ENCODE measurements at regions not wholly inside any gene's neighbourhood (a gene's known extent, or its start where the extent isn't known, plus 50 kb on each side); places are given as distances from the start of the nearest gene placed in this dataset.
A peak's percentile ranks its signal among the peaks of the same experiment; 100 is the strongest.

DNA sequence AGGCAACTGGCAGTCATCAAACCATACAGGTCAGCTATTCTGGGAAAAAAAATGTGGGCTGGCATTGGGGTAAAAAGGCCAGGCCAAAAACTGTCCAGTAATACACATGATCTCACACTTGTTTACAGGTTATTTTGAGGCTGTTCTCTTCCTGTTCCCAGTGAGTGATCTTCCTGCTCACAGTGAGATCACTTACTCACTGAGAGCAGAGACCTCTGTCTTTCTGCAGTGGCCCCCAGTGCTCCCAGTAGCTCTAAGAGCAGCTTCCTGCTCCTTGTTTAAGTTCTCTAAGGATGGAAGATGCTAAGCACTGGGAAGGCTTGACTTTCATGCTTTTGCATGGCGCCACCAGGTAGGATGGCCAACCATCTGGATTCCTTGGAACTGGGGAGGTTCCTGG lies 93.5 kb upstream of the KIAA1217 start:
- TF ChIP-seq, protein P1, sequence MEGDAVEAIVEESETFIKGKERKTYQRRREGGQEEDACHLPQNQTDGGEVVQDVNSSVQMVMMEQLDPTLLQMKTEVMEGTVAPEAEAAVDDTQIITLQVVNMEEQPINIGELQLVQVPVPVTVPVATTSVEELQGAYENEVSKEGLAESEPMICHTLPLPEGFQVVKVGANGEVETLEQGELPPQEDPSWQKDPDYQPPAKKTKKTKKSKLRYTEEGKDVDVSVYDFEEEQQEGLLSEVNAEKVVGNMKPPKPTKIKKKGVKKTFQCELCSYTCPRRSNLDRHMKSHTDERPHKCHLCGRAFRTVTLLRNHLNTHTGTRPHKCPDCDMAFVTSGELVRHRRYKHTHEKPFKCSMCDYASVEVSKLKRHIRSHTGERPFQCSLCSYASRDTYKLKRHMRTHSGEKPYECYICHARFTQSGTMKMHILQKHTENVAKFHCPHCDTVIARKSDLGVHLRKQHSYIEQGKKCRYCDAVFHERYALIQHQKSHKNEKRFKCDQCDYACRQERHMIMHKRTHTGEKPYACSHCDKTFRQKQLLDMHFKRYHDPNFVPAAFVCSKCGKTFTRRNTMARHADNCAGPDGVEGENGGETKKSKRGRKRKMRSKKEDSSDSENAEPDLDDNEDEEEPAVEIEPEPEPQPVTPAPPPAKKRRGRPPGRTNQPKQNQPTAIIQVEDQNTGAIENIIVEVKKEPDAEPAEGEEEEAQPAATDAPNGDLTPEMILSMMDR (conservative IDR thresholded peaks at IDR 0.05; ENCODE audit: low read depth, low read length), result no peak
- no peak overlapping the region for H3K4me3 ChIP-seq (ENCODE audit: low read length)
- DNase-seq (ENCODE audit: low read depth), result no peak

DNA sequence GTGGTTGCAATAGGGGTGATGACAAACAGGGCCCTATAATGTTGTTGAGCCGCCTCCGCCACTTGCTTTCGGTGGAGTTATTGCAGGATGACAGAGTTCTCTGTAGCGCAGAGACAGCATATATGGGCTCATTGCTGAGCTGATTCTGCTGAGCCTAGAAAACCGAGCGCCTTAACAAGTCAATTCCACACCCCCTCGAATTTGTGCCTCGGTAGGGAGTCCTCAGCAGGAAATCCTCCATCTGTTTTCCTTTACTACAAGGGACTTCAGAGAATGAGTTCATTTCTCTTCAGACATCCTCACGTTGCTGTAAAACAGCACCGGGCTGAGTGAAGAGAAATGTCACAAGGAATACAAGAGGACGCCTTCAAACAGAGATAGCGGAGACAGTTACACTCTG lies 90.7 kb upstream of the KIAA1217 start:
- TF ChIP-seq, protein P1 (conservative IDR thresholded peaks at IDR 0.05; ENCODE audit: low read depth, low read length), result no peak
- H3K4me3 ChIP-seq (ENCODE audit: low read length), result peak overlapping the region; percentile 34
- no peak for DNase-seq (ENCODE audit: low read depth)

DNA sequence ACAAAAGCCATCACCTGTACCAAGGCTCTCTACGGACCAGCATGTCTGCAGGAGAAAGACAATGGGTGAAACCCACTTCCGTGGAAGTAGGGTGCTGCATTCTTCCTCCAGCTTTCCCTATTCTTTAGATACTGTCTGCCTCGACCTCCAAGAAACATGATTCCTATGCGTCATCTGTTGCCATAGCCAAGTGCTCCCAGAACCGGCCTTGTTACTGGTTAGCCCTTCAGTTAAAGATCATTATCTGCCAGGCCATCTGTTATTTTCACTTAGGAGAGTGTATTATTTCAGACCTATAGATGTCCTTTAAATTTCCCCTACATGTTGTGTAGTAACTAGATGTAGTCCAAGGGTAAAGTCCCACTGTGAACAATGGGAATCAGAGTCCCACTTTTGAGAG lies 89.0 kb upstream of the KIAA1217 start:
- TF ChIP-seq, protein P1 (conservative IDR thresholded peaks at IDR 0.05; ENCODE audit: low read depth, low read length), result no peak
- H3K4me3 ChIP-seq (ENCODE audit: low read length), result no peak overlapping the region
- DNase-seq (ENCODE audit: low read depth), result no peak

DNA sequence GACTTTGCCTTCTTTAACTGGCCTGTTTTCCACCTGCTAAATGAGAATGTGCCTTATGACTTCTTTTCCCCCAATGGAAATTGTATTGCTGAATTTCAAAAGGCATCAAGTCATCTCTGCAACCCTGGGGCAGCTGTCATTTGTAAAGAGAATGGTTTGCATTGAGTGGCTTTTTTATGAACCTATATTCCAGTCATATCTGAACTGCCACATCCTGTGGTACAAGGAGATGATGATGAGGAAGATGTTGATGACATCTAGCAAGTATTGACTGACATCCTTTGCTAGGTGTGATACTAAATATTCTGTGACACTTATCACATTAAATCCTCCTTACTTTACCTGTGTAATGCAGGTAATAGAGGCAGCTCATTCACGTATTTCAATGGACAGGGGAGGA lies 88.3 kb upstream of the KIAA1217 start:
- H3K4me3 ChIP-seq (ENCODE audit: low read length), result no peak overlapping the region
- TF ChIP-seq, protein P1 (conservative IDR thresholded peaks at IDR 0.05; ENCODE audit: low read depth, low read length), result no peak
- DNase-seq (ENCODE audit: low read depth), result no peak

DNA sequence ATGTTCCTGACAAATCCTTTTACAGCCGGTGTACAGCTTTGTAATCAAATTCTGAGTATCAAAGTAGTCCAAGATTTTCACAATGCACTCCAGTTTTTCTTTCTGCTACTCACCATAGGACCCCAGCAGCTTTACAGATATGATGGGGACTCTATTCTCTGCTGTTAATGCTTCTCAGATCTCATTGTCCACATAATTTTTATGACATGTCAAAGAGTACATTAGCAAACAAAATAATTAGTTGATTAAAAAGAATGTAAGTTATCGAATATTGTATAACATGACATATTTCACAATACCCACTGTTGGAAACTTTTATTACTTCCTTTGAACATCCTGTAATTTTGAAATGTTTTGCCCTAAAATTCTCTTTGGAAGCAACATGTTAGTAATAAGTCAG lies 81.4 kb upstream of the KIAA1217 start:
- no peak for DNase-seq (ENCODE audit: low read depth)
- no peak overlapping the region for H3K4me3 ChIP-seq (ENCODE audit: low read length)
- TF ChIP-seq, protein P1 (conservative IDR thresholded peaks at IDR 0.05; ENCODE audit: low read depth, low read length), result no peak

DNA sequence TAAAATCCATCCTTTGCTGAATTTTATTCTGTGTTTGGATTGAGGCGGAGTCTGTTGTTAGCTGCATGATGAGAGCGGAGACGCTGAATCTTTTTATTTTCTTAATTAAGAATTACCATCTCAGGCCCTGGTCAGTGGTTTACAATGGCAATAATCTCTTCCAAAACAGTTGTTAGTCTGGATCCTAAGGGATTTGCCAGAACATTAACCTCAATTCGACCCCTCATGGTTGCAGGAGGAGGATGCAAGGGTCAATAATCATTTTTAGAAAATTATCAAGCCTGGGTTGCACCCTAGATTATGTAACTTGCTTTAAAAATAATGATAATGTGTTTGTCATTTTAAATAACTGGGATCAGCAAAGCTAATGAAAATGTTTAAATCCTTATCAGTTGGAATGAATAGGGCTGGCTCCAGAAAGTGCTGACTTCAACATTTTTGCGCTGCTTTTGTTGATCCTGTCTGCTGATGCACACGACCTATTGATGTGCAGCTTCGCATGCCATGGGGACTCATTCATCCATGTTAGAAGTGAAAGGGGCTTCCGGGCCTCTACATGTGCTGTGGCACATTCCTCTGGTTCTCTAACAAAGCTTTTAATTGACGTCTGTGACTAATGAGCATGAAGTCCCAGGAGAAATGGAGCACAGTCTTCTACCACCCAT lies 80.7 kb upstream of the KIAA1217 start:
- DNase-seq (ENCODE audit: low read depth), result peak; percentile 31
- no peak overlapping the region for H3K4me3 ChIP-seq (ENCODE audit: low read length)
- TF ChIP-seq, protein P1 (conservative IDR thresholded peaks at IDR 0.05; ENCODE audit: low read depth, low read length), result no peak

DNA sequence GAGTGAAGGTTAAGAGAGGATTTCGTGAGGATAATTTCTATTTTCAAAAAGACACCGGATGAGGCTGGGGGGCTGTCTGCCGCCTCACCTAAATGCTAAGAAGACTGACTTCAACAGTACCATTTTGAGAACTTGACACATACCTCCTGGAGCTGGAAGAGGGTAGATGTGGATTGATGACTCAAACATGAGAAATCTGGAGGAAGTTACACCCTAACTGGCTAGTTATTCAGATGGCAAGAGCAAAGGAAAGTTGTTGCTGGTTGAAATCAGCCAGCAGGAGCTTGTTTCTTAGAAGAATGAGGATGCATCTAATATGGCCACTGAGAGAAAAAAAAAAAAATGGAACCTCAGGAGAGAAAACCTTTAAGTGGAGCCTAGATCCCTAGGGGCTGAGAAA lies 76.2 kb upstream of the KIAA1217 start:
- H3K4me3 ChIP-seq (ENCODE audit: low read length), result no peak overlapping the region
- TF ChIP-seq, protein P1 (conservative IDR thresholded peaks at IDR 0.05; ENCODE audit: low read depth, low read length), result no peak
- DNase-seq (ENCODE audit: low read depth), result no peak
